ENCODE measurements at regions not wholly inside any gene's neighbourhood (a gene's known extent, or its start where the extent isn't known, plus 50 kb on each side); places are given as distances from the start of the nearest gene placed in this dataset.

- intact Hi-C loops (cut with micrococcal nuclease; ENCODE audit: unreplicated experiment), result no loop called here
- Mint-ChIP-seq H3K36me3 (ENCODE audit: insufficient read depth, unreplicated experiment) (no peaks in the 10 kb centered on the region), H3K4me1 (ENCODE audit: low read depth, unreplicated experiment) (no peaks in the 10 kb centered on the region), H3K9me3 (ENCODE audit: unreplicated experiment) (no peaks in the 10 kb centered on the region), H3K27ac (ENCODE audit: unreplicated experiment) (no peak overlapping the region), H3K4me3 (ENCODE audit: unreplicated experiment) (no peak overlapping the region), H3K27me3 (ENCODE audit: insufficient read depth, unreplicated experiment) (no peaks in the 10 kb centered on the region)
- ChIA-PET CTCF (no interaction called here), POLR2A (no interaction called here)
- Histone ChIP-seq H3K36me3 (ENCODE audit: control insufficient read depth, insufficient read depth, low read length) (no peaks in the 10 kb centered on the region), H3K27me3 (replicated peaks; ENCODE audit: control insufficient read depth, insufficient read depth, low read length) (no peaks in the 10 kb centered on the region), H3K9me3 (no peaks in the 10 kb centered on the region), H3K4me3 (ENCODE audit: low read depth, low read length) (no peak overlapping the region), H3K4me1 (no peaks in the 10 kb centered on the region)
- no peak for DNase-seq
- TF ChIP-seq CTCF (IDR thresholded peaks at IDR 0.05; ENCODE audit: insufficient read depth in 1 of 2, low read depth in 1 of 2, low read length in 1 of 2, severe bottlenecking in 1 of 2, unreplicated experiment in 1 of 2), result no peak
- BruUV-seq (replicated peaks), result no TSS peak
Measured at GRCh38 chr4:115711575-115711974, 598.2 kb upstream of the NDST4 start.

- no TSS peak for BruUV-seq (replicated peaks)
- H3K27me3 Mint-ChIP-seq (ENCODE audit: insufficient read depth, unreplicated experiment), result no peaks in the 10 kb centered on the region
- H3K4me1 ChIP-seq, result no peaks in the 10 kb centered on the region
- no peak for DNase-seq
- H3K36me3 ChIP-seq (ENCODE audit: control insufficient read depth, insufficient read depth, low read length), result no peaks in the 10 kb centered on the region
- POLR2A ChIA-PET, result no interaction called here
- CTCF ChIA-PET, result no interaction called here
- no peak overlapping the region for H3K27ac Mint-ChIP-seq (ENCODE audit: unreplicated experiment)
- H3K4me1 Mint-ChIP-seq (ENCODE audit: low read depth, unreplicated experiment), result no peaks in the 10 kb centered on the region
- H3K9me3 ChIP-seq, result no peaks in the 10 kb centered on the region
- H3K27me3 ChIP-seq (replicated peaks; ENCODE audit: control insufficient read depth, insufficient read depth, low read length), result no peaks in the 10 kb centered on the region
- intact Hi-C loops (cut with micrococcal nuclease; ENCODE audit: unreplicated experiment), result no loop called here
- no peaks in the 10 kb centered on the region for H3K9me3 Mint-ChIP-seq (ENCODE audit: unreplicated experiment)
- no peak for TF ChIP-seq CTCF (IDR thresholded peaks at IDR 0.05; ENCODE audit: insufficient read depth in 1 of 2, low read depth in 1 of 2, low read length in 1 of 2, severe bottlenecking in 1 of 2, unreplicated experiment in 1 of 2)
- no peaks in the 10 kb centered on the region for H3K36me3 Mint-ChIP-seq (ENCODE audit: insufficient read depth, unreplicated experiment)
- no peak overlapping the region for H3K4me3 ChIP-seq (ENCODE audit: low read depth, low read length)
- H3K4me3 Mint-ChIP-seq (ENCODE audit: unreplicated experiment), result no peak overlapping the region
Measured at GRCh38 chr4:115688961-115689360, 575.5 kb upstream of the NDST4 start.

- Histone ChIP-seq H3K9me3 (no peaks in the 10 kb centered on the region), H3K4me3 (ENCODE audit: low read depth, low read length) (no peak overlapping the region), H3K4me1 (no peaks in the 10 kb centered on the region), H3K36me3 (ENCODE audit: control insufficient read depth, insufficient read depth, low read length) (no peaks in the 10 kb centered on the region), H3K27me3 (replicated peaks; ENCODE audit: control insufficient read depth, insufficient read depth, low read length) (no peaks in the 10 kb centered on the region)
- ChIA-PET POLR2A (no interaction called here), CTCF (no interaction called here)
- no peak for TF ChIP-seq CTCF (IDR thresholded peaks at IDR 0.05; ENCODE audit: insufficient read depth in 1 of 2, low read depth in 1 of 2, low read length in 1 of 2, severe bottlenecking in 1 of 2, unreplicated experiment in 1 of 2)
- no peak overlapping the region for H3K27ac Mint-ChIP-seq (ENCODE audit: unreplicated experiment)
- no TSS peak for BruUV-seq (replicated peaks)
- H3K27me3 Mint-ChIP-seq (ENCODE audit: insufficient read depth, unreplicated experiment), result no peaks in the 10 kb centered on the region
- H3K36me3 Mint-ChIP-seq (ENCODE audit: insufficient read depth, unreplicated experiment), result no peaks in the 10 kb centered on the region
- no peak overlapping the region for H3K4me3 Mint-ChIP-seq (ENCODE audit: unreplicated experiment)
- DNase-seq, result no peak
- no peaks in the 10 kb centered on the region for H3K4me1 Mint-ChIP-seq (ENCODE audit: low read depth, unreplicated experiment)
- intact Hi-C loops (cut with micrococcal nuclease; ENCODE audit: unreplicated experiment), result no loop called here
- H3K9me3 Mint-ChIP-seq (ENCODE audit: unreplicated experiment), result no peaks in the 10 kb centered on the region
Measured at GRCh38 chr4:115687052-115687755, 573.8 kb upstream of the NDST4 start.
